ENCODE measurements at regions not wholly inside any gene's neighbourhood (a gene's known extent, or its start where the extent isn't known, plus 50 kb on each side); places are given as distances from the start of the nearest gene placed in this dataset.

DNA sequence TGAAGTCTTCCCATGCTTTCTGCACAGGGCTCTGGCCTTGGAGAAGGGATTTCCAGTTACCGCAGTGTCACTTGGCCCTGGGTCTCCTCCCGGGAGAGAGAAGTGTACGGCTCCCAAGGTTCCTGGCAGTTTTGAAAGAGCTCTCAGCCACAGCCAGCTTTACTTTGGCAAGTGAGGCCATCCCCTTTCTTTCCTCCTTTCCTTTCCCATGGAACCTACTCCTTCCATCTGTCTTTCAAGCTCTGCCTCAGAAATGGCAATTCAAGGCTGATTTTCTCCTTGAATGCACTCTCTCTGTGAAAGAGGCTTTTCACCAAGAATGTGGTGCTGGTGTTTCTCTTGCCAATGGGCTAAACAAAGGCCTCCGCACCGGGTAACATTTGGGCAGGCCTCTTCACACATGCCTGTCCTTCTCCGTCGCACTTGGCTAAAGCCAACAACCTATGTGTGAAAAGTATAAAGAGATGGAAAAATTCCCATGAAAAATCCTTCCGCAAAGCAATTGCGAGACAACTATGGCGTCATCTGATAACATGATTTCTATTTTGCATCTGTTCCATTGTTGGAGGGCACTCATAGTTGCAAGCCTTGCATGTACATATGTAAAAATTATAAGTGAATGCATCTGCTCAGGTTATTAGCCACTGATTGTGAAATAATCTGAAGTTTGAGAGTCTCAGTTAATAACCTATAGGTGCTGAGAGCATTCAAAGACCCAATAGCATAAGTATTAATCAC, 125.4 kb downstream of the PFKFB3 start:
- TF ChIP-seq, protein P1, sequence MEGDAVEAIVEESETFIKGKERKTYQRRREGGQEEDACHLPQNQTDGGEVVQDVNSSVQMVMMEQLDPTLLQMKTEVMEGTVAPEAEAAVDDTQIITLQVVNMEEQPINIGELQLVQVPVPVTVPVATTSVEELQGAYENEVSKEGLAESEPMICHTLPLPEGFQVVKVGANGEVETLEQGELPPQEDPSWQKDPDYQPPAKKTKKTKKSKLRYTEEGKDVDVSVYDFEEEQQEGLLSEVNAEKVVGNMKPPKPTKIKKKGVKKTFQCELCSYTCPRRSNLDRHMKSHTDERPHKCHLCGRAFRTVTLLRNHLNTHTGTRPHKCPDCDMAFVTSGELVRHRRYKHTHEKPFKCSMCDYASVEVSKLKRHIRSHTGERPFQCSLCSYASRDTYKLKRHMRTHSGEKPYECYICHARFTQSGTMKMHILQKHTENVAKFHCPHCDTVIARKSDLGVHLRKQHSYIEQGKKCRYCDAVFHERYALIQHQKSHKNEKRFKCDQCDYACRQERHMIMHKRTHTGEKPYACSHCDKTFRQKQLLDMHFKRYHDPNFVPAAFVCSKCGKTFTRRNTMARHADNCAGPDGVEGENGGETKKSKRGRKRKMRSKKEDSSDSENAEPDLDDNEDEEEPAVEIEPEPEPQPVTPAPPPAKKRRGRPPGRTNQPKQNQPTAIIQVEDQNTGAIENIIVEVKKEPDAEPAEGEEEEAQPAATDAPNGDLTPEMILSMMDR (IDR thresholded peaks at IDR 0.05; ENCODE audit: low read depth, low read length, poor library complexity, severe bottlenecking), result no peak
- no peak for TF ChIP-seq EZH2phosphoT487 (IDR thresholded peaks at IDR 0.05; ENCODE audit: borderline replicate concordance, low read length)
